GM23338 (cell line): ENCODE measurements at regions not wholly inside any gene's neighbourhood (a gene's known extent, or its start where the extent isn't known, plus 50 kb on each side); places are given as distances from the start of the nearest gene placed in this dataset.

ENCODE experiments used
- EZH2 ChIP-seq: fragments of 200-600 bp; sonication (generic); IDR thresholded peaks from one replicate; pipeline ENCODE4 v1.8.0; 2017; ENCODE audit warnings: antibody characterized with exemption, mild to moderate bottlenecking, low read depth; ENCODE audit not compliant: unreplicated experiment
- TF ChIP-seq, protein P1 (sequence below), 2 experiments: fragments of 200-600 bp in 1 of 2; sonication (generic) in 1 of 2; conservative IDR thresholded peaks; 2 replicates each; pipeline versions ENCODE4 v1.5.1 to v1.6.1; 2016 to 2017; ENCODE audit warnings: antibody characterized with exemption in 2 of 2, low read depth in 2 of 2, mild to moderate bottlenecking in 2 of 2, moderate library complexity in 1 of 2

DNA sequence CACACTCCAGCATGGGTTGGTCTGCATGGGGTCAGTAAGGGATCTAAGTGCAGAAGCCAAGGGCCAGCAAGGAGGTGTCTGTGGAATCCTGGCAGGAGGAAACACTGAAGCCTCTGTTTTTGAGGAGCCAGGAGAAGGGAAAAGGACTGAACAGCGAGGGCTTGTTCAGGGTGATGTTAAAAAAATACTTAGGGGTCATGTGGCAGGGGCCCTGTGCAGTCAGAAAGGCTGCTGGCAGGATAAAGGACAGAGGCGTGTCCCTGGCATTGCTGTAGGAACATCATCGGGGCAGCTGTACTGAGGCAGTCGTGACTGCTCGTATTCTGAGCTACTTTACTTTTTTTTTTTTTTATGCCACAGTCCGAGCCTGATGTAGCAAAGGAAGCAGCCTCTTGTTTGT lies 127.1 kb upstream of the ZFP64 start:
- TF ChIP-seq, protein P1, sequence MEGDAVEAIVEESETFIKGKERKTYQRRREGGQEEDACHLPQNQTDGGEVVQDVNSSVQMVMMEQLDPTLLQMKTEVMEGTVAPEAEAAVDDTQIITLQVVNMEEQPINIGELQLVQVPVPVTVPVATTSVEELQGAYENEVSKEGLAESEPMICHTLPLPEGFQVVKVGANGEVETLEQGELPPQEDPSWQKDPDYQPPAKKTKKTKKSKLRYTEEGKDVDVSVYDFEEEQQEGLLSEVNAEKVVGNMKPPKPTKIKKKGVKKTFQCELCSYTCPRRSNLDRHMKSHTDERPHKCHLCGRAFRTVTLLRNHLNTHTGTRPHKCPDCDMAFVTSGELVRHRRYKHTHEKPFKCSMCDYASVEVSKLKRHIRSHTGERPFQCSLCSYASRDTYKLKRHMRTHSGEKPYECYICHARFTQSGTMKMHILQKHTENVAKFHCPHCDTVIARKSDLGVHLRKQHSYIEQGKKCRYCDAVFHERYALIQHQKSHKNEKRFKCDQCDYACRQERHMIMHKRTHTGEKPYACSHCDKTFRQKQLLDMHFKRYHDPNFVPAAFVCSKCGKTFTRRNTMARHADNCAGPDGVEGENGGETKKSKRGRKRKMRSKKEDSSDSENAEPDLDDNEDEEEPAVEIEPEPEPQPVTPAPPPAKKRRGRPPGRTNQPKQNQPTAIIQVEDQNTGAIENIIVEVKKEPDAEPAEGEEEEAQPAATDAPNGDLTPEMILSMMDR (conservative IDR thresholded peaks at IDR 0.05; ENCODE audit: low read depth in 2 of 2) = no peak
- TF ChIP-seq EZH2 = no peak
